ENCODE measurements at regions not wholly inside any gene's neighbourhood (a gene's known extent, or its start where the extent isn't known, plus 50 kb on each side); places are given as distances from the start of the nearest gene placed in this dataset.

GRCh38 chr2:155169317-155169716 is 470.8 kb downstream of the KCNJ3 start:
- no peaks in the 10 kb centered on the region for H3K9me3 Mint-ChIP-seq
- Histone ChIP-seq H3K4me3 (no peak overlapping the region), H2AFZ (no peak overlapping the region), H3K4me1 (ENCODE audit: insufficient read depth) (no peaks in the 10 kb centered on the region), H3K27me3 (ENCODE audit: insufficient read depth) (no peaks in the 10 kb centered on the region), H4K20me1 (replicated peaks; ENCODE audit: insufficient read depth) (no peaks in the 10 kb centered on the region), H3K9me2 (ENCODE audit: insufficient read depth) (no peaks in the 10 kb centered on the region), H3F3A (replicated peaks; ENCODE audit: low read depth) (no peaks in the 10 kb centered on the region), H3K79me2 (replicated peaks; ENCODE audit: insufficient read depth) (no peaks in the 10 kb centered on the region), H3K27ac (ENCODE audit: low read depth) (no peak overlapping the region), H3K36me3 (ENCODE audit: insufficient read depth) (no peaks in the 10 kb centered on the region), H3K4me2 (no peak overlapping the region)
- no peaks in the 10 kb centered on the region for H3K27me3 Mint-ChIP-seq (ENCODE audit: insufficient read depth, low read depth, poor library complexity)
- no peak overlapping the region for H3K27ac Mint-ChIP-seq
- no peaks in the 10 kb centered on the region for H3K4me1 Mint-ChIP-seq
- TF ChIP-seq EZH2phosphoT487 (IDR thresholded peaks at IDR 0.05; ENCODE audit: unreplicated experiment) (no peak), POLR2AphosphoS5 (IDR thresholded peaks at IDR 0.05; ENCODE audit: low read depth) (no peak), CREB1 (CRISPR knock-in tag; IDR thresholded peaks at IDR 0.05; ENCODE audit: low read depth) (no peak), EZH2 (IDR thresholded peaks at IDR 0.05; ENCODE audit: low read depth, unreplicated experiment) (no peak), STAT1 (IDR thresholded peaks at IDR 0.05; ENCODE audit: unreplicated experiment) (no peak), ETS1 (IDR thresholded peaks at IDR 0.05) (no peak), JUNB (IDR thresholded peaks at IDR 0.05; ENCODE audit: unreplicated experiment) (no peak), CTCF (conservative IDR thresholded peaks at IDR 0.05; ENCODE audit: low read depth in 2 of 2) (no peak), ZNF462 (CRISPR knock-in tag; IDR thresholded peaks at IDR 0.05) (no peak), ZNF114 (CRISPR knock-in tag; IDR thresholded peaks at IDR 0.05) (no peak), ZNF331 (CRISPR knock-in tag; IDR thresholded peaks at IDR 0.05; ENCODE audit: low read depth) (no peak), NANOG (IDR thresholded peaks at IDR 0.05; ENCODE audit: borderline replicate concordance) (no peak), REST (IDR thresholded peaks at IDR 0.05; ENCODE audit: unreplicated experiment) (no peak)
- ATAC-seq (no peak), DNase-seq (ENCODE audit: low spot score) (no peak)
- no peak overlapping the region for H3K4me3 Mint-ChIP-seq
- no peaks in the 10 kb centered on the region for H3K36me3 Mint-ChIP-seq (ENCODE audit: low read depth)

Measured in GM23338 (cell line).